ENCODE measurements at regions not wholly inside any gene's neighbourhood (a gene's known extent, or its start where the extent isn't known, plus 50 kb on each side); places are given as distances from the start of the nearest gene placed in this dataset.
"Not testable (repeated sequence)": the region's sequence is repeated elsewhere in the genome, so short reads cannot be mapped to it uniquely, and the experiment has no call there.

- FAIRE-seq = no peak
These were observed 154.0 kb downstream of the THBS2 start for GRCh38 chr6:169099411-169100202.

DNA sequence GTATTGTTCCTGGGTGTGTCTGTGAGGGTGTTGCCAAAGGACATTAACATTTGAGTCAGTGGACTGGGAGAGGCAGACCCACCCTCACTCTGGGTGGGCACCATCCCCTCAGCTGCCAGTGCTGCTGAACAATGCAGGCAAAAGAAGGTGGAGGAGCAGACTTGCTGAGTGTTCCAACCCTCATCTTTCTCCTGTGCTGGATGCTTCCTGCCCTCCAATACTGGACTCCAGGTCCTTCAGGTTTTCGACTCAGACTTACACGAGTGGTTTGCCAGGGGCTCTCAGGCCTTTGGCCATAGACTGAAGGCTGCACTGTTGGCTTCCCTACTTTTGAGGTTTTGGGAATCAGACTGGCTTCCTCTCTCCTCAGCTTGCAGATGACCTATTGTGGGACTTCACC, 155.0 kb downstream of the THBS2 start:
- FAIRE-seq = not testable (repeated sequence)

GRCh38 chr6:169098116-169098515, 155.5 kb downstream of the THBS2 start:
- no peak for FAIRE-seq

DNA sequence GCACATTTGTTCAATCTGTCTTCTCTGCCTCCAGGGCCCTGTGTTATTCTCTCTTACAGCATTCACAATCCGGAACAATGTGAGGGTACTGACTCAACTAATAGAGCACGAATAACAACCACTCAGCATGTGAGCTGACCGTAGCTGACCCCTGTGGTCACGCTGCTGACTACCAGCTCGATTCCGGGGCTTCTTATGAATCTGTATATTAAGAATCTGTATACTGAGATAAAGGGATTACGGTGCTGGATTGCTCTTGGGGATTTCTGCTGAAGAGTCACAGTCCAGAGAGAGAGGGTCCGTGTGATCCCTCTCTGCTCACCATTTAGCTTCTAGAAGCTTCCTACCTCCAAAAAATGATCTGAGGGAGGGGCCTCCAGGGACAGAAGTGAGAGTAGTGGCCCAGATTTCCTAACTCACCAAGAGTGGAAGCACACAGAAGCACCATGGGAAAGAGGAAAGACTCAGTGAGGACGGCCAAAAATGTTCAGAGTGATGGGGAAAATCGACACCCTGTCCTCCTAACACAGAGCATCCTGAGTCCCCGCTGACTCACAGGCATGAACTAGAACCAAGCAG, 156.2 kb downstream of the THBS2 start:
- FAIRE-seq = no peak

- no peak for FAIRE-seq
These were observed 157.3 kb downstream of the THBS2 start for GRCh38 chr6:169096388-169096787.

- FAIRE-seq = no peak
These were observed 158.5 kb downstream of the THBS2 start for GRCh38 chr6:169095153-169095552.

- FAIRE-seq = no peak
These were observed 159.1 kb downstream of the THBS2 start for GRCh38 chr6:169094552-169094950.

DNA sequence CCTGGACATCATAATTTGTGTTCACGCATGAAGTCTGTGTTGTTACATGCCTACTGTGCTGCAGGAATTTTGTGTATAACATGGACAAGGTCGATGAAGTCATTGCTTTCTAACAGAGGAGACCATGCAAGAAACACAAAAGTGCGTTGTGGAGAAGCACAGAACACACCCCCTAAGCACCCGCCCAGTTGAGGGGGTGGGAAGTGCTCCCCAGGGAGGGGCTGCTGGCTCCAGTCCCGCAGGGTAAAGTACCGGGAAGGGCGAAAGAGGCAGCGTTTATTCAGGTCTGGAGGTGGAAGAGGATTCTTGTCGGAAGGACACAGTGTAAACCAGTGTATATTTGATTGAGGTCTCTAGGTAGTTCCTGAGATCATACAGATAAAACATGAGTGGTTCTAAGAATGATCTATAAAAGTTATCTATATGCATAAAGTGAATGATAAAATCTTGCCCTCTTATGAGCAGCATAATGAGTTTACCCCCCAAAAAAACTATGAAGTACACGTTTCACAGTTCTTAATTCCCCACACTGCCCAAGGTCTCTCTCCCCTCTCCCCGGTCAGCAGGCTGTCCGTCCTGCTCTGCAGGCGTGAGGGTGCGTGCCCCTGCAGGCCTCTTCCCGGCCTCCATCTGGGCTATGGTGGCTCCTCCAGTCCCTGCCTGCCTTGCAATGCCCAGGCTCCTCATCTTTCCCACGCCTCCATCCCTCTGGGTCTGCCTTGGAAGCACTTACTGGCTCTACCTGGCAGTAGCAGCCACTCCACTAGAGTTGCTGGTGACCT, 159.7 kb downstream of the THBS2 start:
- FAIRE-seq = no peak

- no peak for FAIRE-seq
These were observed 160.5 kb downstream of the THBS2 start for GRCh38 chr6:169093066-169093723.

- FAIRE-seq = no peak
These were observed 161.3 kb downstream of the THBS2 start for GRCh38 chr6:169092375-169092774.

GRCh38 chr6:169090514-169091127, 163.0 kb downstream of the THBS2 start:
- FAIRE-seq = not testable (repeated sequence)

DNA sequence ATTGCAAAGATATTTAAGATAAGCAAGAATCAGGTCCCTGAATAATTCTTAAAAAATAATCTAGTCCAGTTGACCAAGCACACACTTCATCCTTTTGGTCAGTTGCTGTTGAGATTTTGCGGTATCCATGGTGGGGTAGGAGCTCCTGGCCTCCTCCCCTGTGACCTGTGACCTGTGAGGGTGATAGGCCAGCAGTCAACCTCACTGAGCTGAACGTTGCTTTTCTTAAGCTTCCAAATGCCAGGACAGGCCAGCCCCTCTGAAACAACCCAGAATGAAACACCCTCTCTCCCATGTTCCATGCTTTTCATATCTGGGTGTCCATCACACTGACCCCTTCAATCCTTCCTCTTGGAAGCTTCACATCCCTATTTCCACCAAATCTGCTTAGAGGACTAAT, 164.9 kb downstream of the THBS2 start:
- FAIRE-seq = no peak

DNA sequence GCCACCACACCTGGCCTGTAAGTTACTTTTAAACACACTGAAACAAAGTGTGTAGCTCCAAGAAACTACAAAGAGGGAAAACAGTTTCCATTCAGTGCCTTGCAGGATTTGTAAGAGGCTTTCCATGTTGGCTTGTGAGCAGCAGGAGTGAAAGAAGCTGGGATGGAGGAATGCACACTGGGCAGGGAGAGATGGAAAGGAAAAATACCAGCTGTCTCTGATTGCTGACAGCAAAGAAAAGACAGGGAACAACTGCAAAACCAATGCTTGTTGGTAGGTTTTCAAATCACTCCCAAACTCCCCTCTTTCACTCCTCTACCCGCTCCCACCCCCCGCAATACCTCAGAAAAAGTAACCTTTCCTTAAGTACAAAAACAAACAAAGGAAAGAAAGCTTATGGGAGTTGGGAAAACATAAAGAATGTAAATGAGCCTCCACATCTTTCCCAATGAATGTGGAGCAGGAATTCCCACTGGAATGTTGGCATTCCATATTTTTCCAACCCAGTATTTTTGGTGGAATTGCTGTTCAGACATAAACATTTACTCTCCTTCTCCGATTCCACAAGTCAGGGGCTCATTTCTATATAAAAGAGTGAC, 166.1 kb downstream of the THBS2 start:
- no peak for FAIRE-seq

DNA sequence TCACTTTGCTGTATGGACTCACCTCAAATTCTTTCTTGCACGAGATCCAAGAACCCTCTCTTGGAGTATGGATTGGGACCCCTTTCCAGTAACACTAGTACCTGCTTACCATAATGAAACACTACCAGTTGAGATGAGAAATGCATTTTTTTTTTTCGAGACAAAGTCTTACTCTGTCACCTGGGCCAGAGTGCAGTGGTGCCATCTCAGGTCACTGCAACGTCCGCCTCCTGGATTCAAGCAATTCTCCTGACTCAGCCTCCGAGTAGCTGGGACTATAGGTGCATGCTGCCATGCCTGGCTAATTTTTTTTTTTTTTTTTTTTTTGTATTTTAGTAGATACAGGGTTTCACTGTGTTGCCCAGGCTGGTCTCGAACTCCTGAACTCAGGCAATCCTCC, 167.0 kb downstream of the THBS2 start:
- FAIRE-seq = not testable (repeated sequence)

- FAIRE-seq = no peak
These were observed 167.6 kb downstream of the THBS2 start for GRCh38 chr6:169086020-169086419.

- no peak for FAIRE-seq
These were observed 168.2 kb downstream of the THBS2 start for GRCh38 chr6:169085466-169085865.

- not testable (repeated sequence) for FAIRE-seq
These were observed 169.1 kb downstream of the THBS2 start for GRCh38 chr6:169084557-169084956.

GRCh38 chr6:169084067-169084466, 169.6 kb downstream of the THBS2 start:
- no peak for FAIRE-seq

DNA sequence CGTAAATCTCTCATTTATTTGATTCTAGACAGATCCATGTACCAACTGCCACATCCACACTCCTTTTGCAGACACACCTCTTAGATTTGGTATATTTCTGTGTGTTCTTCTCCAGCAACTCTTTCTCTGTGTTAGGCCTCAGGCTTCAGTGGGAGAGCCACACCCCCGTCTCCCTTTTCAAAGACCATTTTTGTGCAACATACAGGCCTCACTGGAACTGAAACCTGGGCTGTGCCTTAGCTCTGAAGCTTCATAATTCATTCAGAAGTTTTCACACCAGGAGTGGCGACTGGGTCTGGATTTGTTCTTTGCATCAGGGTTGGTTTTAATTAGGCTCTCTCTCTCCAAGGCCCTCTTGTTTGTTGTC, 170.2 kb downstream of the THBS2 start:
- no peak for FAIRE-seq

DNA sequence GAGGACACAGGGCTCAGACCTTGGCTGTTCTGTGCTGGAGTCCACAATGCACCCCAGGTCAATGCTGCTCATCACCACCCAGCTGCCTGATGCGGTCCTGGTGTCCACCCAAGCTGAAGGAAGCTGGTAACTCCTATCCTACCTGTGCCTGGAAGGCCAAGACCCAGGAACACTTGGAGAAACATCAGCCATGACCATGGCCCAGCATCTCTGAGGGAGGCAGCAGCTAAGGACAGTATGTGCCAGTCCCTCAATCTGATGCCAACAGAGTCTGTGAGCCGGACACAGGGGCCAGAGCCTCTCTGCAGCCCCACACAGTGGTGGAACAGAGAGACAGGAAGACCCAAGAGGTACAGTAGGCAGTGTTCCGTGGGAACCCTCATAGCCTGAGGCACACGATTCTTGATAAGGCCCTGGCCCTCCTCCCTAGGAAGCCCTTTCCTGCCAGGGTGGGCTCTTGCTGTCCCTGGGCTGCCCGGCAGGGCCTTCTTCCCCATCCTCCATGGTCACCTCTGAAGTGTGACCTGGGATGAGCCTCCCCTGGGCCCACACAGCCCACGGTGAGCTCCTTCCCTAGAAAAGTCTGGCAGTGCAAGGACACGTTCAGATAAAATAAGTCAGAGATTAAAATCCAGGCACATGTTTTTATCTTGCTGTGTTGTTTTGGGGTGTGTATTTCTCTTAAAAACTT, 170.7 kb downstream of the THBS2 start:
- FAIRE-seq = no peak

DNA sequence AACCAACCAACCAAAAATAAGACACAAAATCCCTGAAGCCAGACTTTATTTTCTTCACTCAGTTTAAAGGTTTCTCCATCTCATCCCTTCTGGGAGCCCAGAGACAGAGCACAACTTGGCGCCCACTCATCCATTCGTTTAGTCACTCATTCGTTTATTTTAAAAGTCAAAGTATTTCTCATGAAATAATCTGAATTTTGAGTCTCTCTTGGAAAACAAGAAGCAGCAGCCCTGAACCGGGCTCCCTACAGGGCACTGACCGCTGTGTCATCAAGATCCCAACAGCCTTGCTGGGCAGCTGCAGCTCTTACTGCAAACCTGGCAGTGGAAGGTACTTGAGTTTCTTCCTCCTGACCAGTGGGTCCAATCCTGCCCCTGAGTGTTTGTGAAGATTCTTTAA, 171.6 kb downstream of the THBS2 start:
- no peak for FAIRE-seq

GRCh38 chr6:169081248-169081647, 172.4 kb downstream of the THBS2 start:
- FAIRE-seq = no peak

All from colon (tissue), 2 donors.